ENCODE measurements at regions not wholly inside any gene's neighbourhood (a gene's known extent, or its start where the extent isn't known, plus 50 kb on each side); places are given as distances from the start of the nearest gene placed in this dataset.
"Not testable (repeated sequence)": the region's sequence is repeated elsewhere in the genome, so short reads cannot be mapped to it uniquely, and the experiment has no call there.

GRCh38 chr11:127803755-127804154 is 783.6 kb downstream of the ETS1 start:
- no peak for DNase-seq

GRCh38 chr11:127800989-127801688 is 786.2 kb downstream of the ETS1 start:
- no peak for DNase-seq

- DNase-seq, result no peak
Measured at GRCh38 chr11:127795326-127795725, 792.0 kb downstream of the ETS1 start.

GRCh38 chr11:127791844-127792243 is 791.3 kb upstream of the KIRREL3 start:
- DNase-seq, result no peak

- no peak for DNase-seq
Measured at GRCh38 chr11:127790592-127790991, 790.0 kb upstream of the KIRREL3 start.

GRCh38 chr11:127789927-127790326 is 789.4 kb upstream of the KIRREL3 start:
- peak; percentile 6 for DNase-seq

- DNase-seq, result not testable (repeated sequence)
Measured at GRCh38 chr11:127772938-127773337, 772.4 kb upstream of the KIRREL3 start.

GRCh38 chr11:127768931-127769330 is 768.4 kb upstream of the KIRREL3 start:
- DNase-seq, result not testable (repeated sequence)

- no peak for DNase-seq
Measured at GRCh38 chr11:127766734-127767133, 766.2 kb upstream of the KIRREL3 start.

GRCh38 chr11:127738771-127739286 is 738.3 kb upstream of the KIRREL3 start:
- DNase-seq, result no peak

GRCh38 chr11:127737499-127737898 is 736.9 kb upstream of the KIRREL3 start:
- no peak for DNase-seq

- DNase-seq, result no peak
Measured at GRCh38 chr11:127733552-127733951, 733.0 kb upstream of the KIRREL3 start.

- DNase-seq, result no peak
Measured at GRCh38 chr11:127726367-127726766, 725.8 kb upstream of the KIRREL3 start.

- DNase-seq, result no peak
Measured at GRCh38 chr11:127723714-127724113, 723.1 kb upstream of the KIRREL3 start.

GRCh38 chr11:127713226-127713625 is 712.7 kb upstream of the KIRREL3 start:
- no peak for DNase-seq

GRCh38 chr11:127711748-127712147 is 711.2 kb upstream of the KIRREL3 start:
- DNase-seq, result no peak

- no peak for DNase-seq
Measured at GRCh38 chr11:127710831-127711230, 710.3 kb upstream of the KIRREL3 start.

- DNase-seq, result no peak
Measured at GRCh38 chr11:127709960-127710359, 709.4 kb upstream of the KIRREL3 start.

- DNase-seq, result no peak
Measured at GRCh38 chr11:127693686-127694085, 693.1 kb upstream of the KIRREL3 start.

- no peak for DNase-seq
Measured at GRCh38 chr11:127683321-127683720, 682.8 kb upstream of the KIRREL3 start.

GRCh38 chr11:127679816-127680545 is 679.4 kb upstream of the KIRREL3 start:
- DNase-seq, result no peak

- no peak for DNase-seq
Measured at GRCh38 chr11:127678631-127679030, 678.1 kb upstream of the KIRREL3 start.

GRCh38 chr11:127677660-127678425 is 677.3 kb upstream of the KIRREL3 start:
- DNase-seq, result no peak
